Fibroblast of skin of left biceps (primary cell): ENCODE measurements at regions not wholly inside any gene's neighbourhood (a gene's known extent, or its start where the extent isn't known, plus 50 kb on each side); places are given as distances from the start of the nearest gene placed in this dataset.

Experiments
- DNase-seq, 2 experiments: peaks; one replicate each; pipeline ENCODE4 v3.0.0-alpha.2; 2013; ENCODE audit warnings: low read depth in 2 of 2

- DNase-seq, result no peak
Observed at GRCh38 chr2:19748711-19749506, 152.9 kb downstream of the TTC32 start.

- DNase-seq, result no peak
Observed at GRCh38 chr2:19748073-19748375, 153.8 kb downstream of the TTC32 start.

- DNase-seq, result no peak
Observed at GRCh38 chr2:19747310-19748072, 154.3 kb downstream of the TTC32 start.

GRCh38 chr2:19746611-19747309 is 155.0 kb downstream of the TTC32 start:
- no peak for DNase-seq

- no peak for DNase-seq
Observed at GRCh38 chr2:19746137-19746600, 155.6 kb downstream of the TTC32 start.

- no peak for DNase-seq
Observed at GRCh38 chr2:19745318-19746136, 156.3 kb downstream of the TTC32 start.

GRCh38 chr2:19744456-19745199 is 157.2 kb downstream of the TTC32 start:
- DNase-seq, result no peak

- DNase-seq, result no peak
Observed at GRCh38 chr2:19743641-19744040, 158.1 kb downstream of the TTC32 start.

GRCh38 chr2:19742872-19743271 is 158.9 kb downstream of the TTC32 start:
- DNase-seq, result no peak

GRCh38 chr2:19739256-19739655 is 162.5 kb downstream of the TTC32 start:
- no peak for DNase-seq

- DNase-seq, result no peak
Observed at GRCh38 chr2:19738707-19739106, 163.1 kb downstream of the TTC32 start.

- DNase-seq, result no peak
Observed at GRCh38 chr2:19736191-19736831, 165.5 kb downstream of the TTC32 start.

- peak in 1 of 2 experiments; percentile 4 for DNase-seq
Observed at GRCh38 chr2:19733951-19734425, 167.8 kb downstream of the TTC32 start.

- no peak for DNase-seq
Observed at GRCh38 chr2:19733390-19733789, 168.4 kb downstream of the TTC32 start.

- no peak for DNase-seq
Observed at GRCh38 chr2:19732255-19732654, 169.5 kb downstream of the TTC32 start.

GRCh38 chr2:19731515-19731914 is 170.3 kb downstream of the TTC32 start:
- DNase-seq, result no peak

- no peak for DNase-seq
Observed at GRCh38 chr2:19731037-19731436, 170.7 kb downstream of the TTC32 start.

GRCh38 chr2:19728125-19728524 is 173.7 kb downstream of the TTC32 start:
- no peak for DNase-seq

GRCh38 chr2:19725392-19725791 is 176.4 kb downstream of the TTC32 start:
- no peak for DNase-seq

GRCh38 chr2:19723021-19723420 is 178.8 kb downstream of the TTC32 start:
- no peak for DNase-seq
